ENCODE measurements at regions not wholly inside any gene's neighbourhood (a gene's known extent, or its start where the extent isn't known, plus 50 kb on each side); places are given as distances from the start of the nearest gene placed in this dataset.

GRCh38 chr6:14747881-14748520 lies 497.9 kb upstream of the JARID2 start:
- no peak for DNase-seq (ENCODE audit: low read depth, low spot score)

- no peak for DNase-seq (ENCODE audit: low read depth, low spot score)
Observed at GRCh38 chr6:14748679-14749078, 497.2 kb upstream of the JARID2 start.

- no peak for DNase-seq (ENCODE audit: low read depth, low spot score)
Observed at GRCh38 chr6:14750059-14750661, 495.7 kb upstream of the JARID2 start.

- DNase-seq (ENCODE audit: low read depth, low spot score) = no peak
Observed at GRCh38 chr6:14751645-14752175, 494.2 kb upstream of the JARID2 start.

- no peak for DNase-seq (ENCODE audit: low read depth, low spot score)
Observed at GRCh38 chr6:14754751-14755513, 490.9 kb upstream of the JARID2 start.

GRCh38 chr6:14756340-14756739 lies 489.5 kb upstream of the JARID2 start:
- DNase-seq (ENCODE audit: low read depth, low spot score) = no peak

GRCh38 chr6:14757014-14757413 lies 488.9 kb upstream of the JARID2 start:
- DNase-seq (ENCODE audit: low read depth, low spot score) = no peak

- DNase-seq (ENCODE audit: low read depth, low spot score) = no peak
Observed at GRCh38 chr6:14757418-14757817, 488.5 kb upstream of the JARID2 start.

- DNase-seq (ENCODE audit: low read depth, low spot score) = no peak
Observed at GRCh38 chr6:14758421-14759081, 487.3 kb upstream of the JARID2 start.

GRCh38 chr6:14759976-14760672 lies 485.7 kb upstream of the JARID2 start:
- DNase-seq (ENCODE audit: low read depth, low spot score) = no peak

GRCh38 chr6:14762077-14762476 lies 483.8 kb upstream of the JARID2 start:
- no peak for DNase-seq (ENCODE audit: low read depth, low spot score)

GRCh38 chr6:14763139-14763538 lies 482.7 kb upstream of the JARID2 start:
- DNase-seq (ENCODE audit: low read depth, low spot score) = no peak

- DNase-seq (ENCODE audit: low read depth, low spot score) = no peak
Observed at GRCh38 chr6:14763616-14764015, 482.3 kb upstream of the JARID2 start.

- no peak for DNase-seq (ENCODE audit: low read depth, low spot score)
Observed at GRCh38 chr6:14765106-14765505, 480.8 kb upstream of the JARID2 start.

GRCh38 chr6:14765721-14766390 lies 480.0 kb upstream of the JARID2 start:
- DNase-seq (ENCODE audit: low read depth, low spot score) = no peak

GRCh38 chr6:14766391-14766994 lies 479.4 kb upstream of the JARID2 start:
- DNase-seq (ENCODE audit: low read depth, low spot score) = no peak

GRCh38 chr6:14767226-14767625 lies 478.6 kb upstream of the JARID2 start:
- DNase-seq (ENCODE audit: low read depth, low spot score) = no peak

GRCh38 chr6:14770040-14770439 lies 475.8 kb upstream of the JARID2 start:
- no peak for DNase-seq (ENCODE audit: low read depth, low spot score)

- DNase-seq (ENCODE audit: low read depth, low spot score) = no peak
Observed at GRCh38 chr6:14770572-14770971, 475.3 kb upstream of the JARID2 start.

- DNase-seq (ENCODE audit: low read depth, low spot score) = no peak
Observed at GRCh38 chr6:14771016-14771415, 474.9 kb upstream of the JARID2 start.

All from pulmonary artery endothelial cell (primary cell).